ENCODE measurements at regions not wholly inside any gene's neighbourhood (a gene's known extent, or its start where the extent isn't known, plus 50 kb on each side); places are given as distances from the start of the nearest gene placed in this dataset.
"Not testable (repeated sequence)": the region's sequence is repeated elsewhere in the genome, so short reads cannot be mapped to it uniquely, and the experiment has no call there.

DNA sequence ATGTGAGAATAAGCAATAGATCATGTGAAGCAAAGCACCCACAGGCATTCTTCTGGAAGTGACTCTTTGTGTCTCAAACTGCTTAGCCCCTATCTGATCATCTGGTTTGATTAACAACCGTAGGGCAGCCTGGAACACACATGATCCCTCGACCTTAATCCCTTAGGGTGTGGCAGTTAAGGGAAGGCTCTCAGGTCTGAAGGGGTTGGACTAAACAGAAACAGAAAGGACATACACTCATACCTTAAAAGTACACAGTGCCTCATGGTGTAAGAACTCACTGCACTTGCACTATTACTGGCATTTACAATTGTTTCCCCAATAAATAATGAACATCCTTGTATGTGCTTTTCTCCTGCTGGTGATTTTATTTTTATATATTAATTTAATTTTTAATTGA is 640.9 kb downstream of the CCSER2 start:
- TF ChIP-seq, protein P1, sequence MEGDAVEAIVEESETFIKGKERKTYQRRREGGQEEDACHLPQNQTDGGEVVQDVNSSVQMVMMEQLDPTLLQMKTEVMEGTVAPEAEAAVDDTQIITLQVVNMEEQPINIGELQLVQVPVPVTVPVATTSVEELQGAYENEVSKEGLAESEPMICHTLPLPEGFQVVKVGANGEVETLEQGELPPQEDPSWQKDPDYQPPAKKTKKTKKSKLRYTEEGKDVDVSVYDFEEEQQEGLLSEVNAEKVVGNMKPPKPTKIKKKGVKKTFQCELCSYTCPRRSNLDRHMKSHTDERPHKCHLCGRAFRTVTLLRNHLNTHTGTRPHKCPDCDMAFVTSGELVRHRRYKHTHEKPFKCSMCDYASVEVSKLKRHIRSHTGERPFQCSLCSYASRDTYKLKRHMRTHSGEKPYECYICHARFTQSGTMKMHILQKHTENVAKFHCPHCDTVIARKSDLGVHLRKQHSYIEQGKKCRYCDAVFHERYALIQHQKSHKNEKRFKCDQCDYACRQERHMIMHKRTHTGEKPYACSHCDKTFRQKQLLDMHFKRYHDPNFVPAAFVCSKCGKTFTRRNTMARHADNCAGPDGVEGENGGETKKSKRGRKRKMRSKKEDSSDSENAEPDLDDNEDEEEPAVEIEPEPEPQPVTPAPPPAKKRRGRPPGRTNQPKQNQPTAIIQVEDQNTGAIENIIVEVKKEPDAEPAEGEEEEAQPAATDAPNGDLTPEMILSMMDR (conservative IDR thresholded peaks at IDR 0.05; ENCODE audit: low read depth, low read length), result not testable (repeated sequence)
- not testable (repeated sequence) for TF ChIP-seq NFE2L2 (IDR thresholded peaks at IDR 0.05; ENCODE audit: low read depth, low read length); CHD1 (IDR thresholded peaks at IDR 0.05; ENCODE audit: low read depth, low read length); RAD21 (IDR thresholded peaks at IDR 0.05; ENCODE audit: low read length); POLR2A (IDR thresholded peaks at IDR 0.05; ENCODE audit: low read depth, low read length); BHLHE40 (IDR thresholded peaks at IDR 0.05; ENCODE audit: low read depth, low read length); MAFK (IDR thresholded peaks at IDR 0.05; ENCODE audit: low read depth, low read length); FOS (IDR thresholded peaks at IDR 0.05; ENCODE audit: low read depth, low read length); MXI1 (IDR thresholded peaks at IDR 0.05; ENCODE audit: borderline replicate concordance, low read depth, low read length); SMC3 (IDR thresholded peaks at IDR 0.05; ENCODE audit: low read depth, low read length); CEBPB (IDR thresholded peaks at IDR 0.05; ENCODE audit: low read depth, low read length); RCOR1 (IDR thresholded peaks at IDR 0.05; ENCODE audit: insufficient replicate concordance, low read length); MAZ (IDR thresholded peaks at IDR 0.05; ENCODE audit: borderline replicate concordance, low read depth, low read length)
